ENCODE measurements at regions not wholly inside any gene's neighbourhood (a gene's known extent, or its start where the extent isn't known, plus 50 kb on each side); places are given as distances from the start of the nearest gene placed in this dataset.

- ChIA-PET CTCF (interaction anchor here (1.0 kb wide), 1 partner anchor 10 kb away, joined by 6 read pairs; no protein-coding TSS in a partner anchor), POLR2A (no interaction called here)
- peaks cover 23% of the 10 kb centered on the region for H3K9me3 ChIP-seq (ENCODE audit: control insufficient read depth, insufficient read depth, low read depth, low read length)
- intact Hi-C loops (cut with micrococcal nuclease; ENCODE audit: unreplicated experiment) (loop anchor here (1.0 to 10.0 kb wide), 5 partner anchors 75 to 1473 kb away; partner anchors contain the start of gene ZNF608), in situ Hi-C loops (cut with HindIII; ENCODE audit: low pct_unique_long_range_greater_than_20kb, low sequenced_read_pairs) (no loop called here)
- H3K36me3 ChIP-seq (ENCODE audit: control insufficient read depth, insufficient read depth, low read length) = no peaks in the 10 kb centered on the region
- BruUV-seq (replicated peaks) = no TSS peak
- DNase-seq (ENCODE audit: low read depth, low spot score) = no peak
- no peak overlapping the region for H3K4me3 ChIP-seq (ENCODE audit: low read depth in 2 of 2, low read length in 2 of 2)
- H3K4me1 ChIP-seq (ENCODE audit: control insufficient read depth, insufficient read depth, low read length) = peaks cover 72% of the 10 kb centered on the region
- ATAC-seq = no peak
- TF ChIP-seq, protein P1, sequence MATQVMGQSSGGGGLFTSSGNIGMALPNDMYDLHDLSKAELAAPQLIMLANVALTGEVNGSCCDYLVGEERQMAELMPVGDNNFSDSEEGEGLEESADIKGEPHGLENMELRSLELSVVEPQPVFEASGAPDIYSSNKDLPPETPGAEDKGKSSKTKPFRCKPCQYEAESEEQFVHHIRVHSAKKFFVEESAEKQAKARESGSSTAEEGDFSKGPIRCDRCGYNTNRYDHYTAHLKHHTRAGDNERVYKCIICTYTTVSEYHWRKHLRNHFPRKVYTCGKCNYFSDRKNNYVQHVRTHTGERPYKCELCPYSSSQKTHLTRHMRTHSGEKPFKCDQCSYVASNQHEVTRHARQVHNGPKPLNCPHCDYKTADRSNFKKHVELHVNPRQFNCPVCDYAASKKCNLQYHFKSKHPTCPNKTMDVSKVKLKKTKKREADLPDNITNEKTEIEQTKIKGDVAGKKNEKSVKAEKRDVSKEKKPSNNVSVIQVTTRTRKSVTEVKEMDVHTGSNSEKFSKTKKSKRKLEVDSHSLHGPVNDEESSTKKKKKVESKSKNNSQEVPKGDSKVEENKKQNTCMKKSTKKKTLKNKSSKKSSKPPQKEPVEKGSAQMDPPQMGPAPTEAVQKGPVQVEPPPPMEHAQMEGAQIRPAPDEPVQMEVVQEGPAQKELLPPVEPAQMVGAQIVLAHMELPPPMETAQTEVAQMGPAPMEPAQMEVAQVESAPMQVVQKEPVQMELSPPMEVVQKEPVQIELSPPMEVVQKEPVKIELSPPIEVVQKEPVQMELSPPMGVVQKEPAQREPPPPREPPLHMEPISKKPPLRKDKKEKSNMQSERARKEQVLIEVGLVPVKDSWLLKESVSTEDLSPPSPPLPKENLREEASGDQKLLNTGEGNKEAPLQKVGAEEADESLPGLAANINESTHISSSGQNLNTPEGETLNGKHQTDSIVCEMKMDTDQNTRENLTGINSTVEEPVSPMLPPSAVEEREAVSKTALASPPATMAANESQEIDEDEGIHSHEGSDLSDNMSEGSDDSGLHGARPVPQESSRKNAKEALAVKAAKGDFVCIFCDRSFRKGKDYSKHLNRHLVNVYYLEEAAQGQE (IDR thresholded peaks at IDR 0.05; ENCODE audit: insufficient read depth in 1 of 2, low read depth in 2 of 2, low read length in 1 of 2) = no peak; a peak in 1 of 4 replicates
- no peak for TF ChIP-seq TCF7L2 (IDR thresholded peaks at IDR 0.05; ENCODE audit: low read depth, low read length)
- TF ChIP-seq POLR2AphosphoS5 (IDR thresholded peaks at IDR 0.05; ENCODE audit: low read depth, low read length) = no peak
- no peak for TF ChIP-seq SIN3A (IDR thresholded peaks at IDR 0.05; ENCODE audit: borderline replicate concordance, insufficient read depth, low read depth, low read length)
- TF ChIP-seq, protein P2, sequence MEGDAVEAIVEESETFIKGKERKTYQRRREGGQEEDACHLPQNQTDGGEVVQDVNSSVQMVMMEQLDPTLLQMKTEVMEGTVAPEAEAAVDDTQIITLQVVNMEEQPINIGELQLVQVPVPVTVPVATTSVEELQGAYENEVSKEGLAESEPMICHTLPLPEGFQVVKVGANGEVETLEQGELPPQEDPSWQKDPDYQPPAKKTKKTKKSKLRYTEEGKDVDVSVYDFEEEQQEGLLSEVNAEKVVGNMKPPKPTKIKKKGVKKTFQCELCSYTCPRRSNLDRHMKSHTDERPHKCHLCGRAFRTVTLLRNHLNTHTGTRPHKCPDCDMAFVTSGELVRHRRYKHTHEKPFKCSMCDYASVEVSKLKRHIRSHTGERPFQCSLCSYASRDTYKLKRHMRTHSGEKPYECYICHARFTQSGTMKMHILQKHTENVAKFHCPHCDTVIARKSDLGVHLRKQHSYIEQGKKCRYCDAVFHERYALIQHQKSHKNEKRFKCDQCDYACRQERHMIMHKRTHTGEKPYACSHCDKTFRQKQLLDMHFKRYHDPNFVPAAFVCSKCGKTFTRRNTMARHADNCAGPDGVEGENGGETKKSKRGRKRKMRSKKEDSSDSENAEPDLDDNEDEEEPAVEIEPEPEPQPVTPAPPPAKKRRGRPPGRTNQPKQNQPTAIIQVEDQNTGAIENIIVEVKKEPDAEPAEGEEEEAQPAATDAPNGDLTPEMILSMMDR (IDR thresholded peaks at IDR 0.05) = no peak
- H3K27me3 ChIP-seq (ENCODE audit: control insufficient read depth, insufficient read depth, low read length) = no peaks in the 10 kb centered on the region
- peak overlapping the region; percentile 95 for H3K27ac ChIP-seq (ENCODE audit: low read length)
These were observed 664.2 kb upstream of the ZNF608 start for GRCh38 chr5:125410537-125411070.

DNA sequence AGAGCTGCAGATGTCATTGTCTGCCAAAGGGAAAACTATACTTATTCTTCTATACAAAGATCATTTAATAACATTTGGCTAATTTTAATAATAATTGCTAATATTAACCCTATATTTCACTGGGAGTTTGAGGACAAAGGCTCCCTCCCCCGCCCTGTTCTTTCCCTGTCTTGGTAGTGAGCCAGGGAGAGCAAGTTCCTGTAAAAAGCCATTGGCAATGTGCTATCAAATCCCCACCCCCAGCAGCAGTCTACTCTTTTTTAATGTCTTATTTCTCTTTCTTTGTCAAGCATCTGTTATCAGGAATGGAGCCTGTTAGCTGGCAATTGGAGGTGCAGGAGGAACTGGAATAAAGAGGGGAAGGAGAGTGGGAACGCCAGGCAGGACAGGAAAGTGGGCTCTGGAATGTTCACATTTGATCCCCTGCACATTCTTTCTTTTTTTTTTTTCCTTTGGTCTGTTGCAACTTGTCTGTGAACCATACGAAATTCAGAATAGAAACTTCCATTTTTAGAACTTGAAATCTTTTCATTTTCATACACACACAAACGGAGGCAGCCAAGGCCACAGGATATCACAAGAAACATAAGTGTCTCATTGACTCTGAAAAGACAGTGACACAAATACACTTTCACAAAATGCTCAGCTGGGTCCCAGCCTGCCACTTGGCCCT is 664.8 kb upstream of the ZNF608 start:
- POLR2A ChIA-PET = interaction anchor here (0.6 to 0.7 kb wide), 2 partner anchors 285 to 666 kb away, joined by 3 to 6 read pairs; no protein-coding TSS in a partner anchor
- no peaks in the 10 kb centered on the region for H3K36me3 ChIP-seq (ENCODE audit: control insufficient read depth, insufficient read depth, low read length)
- DNase-seq (ENCODE audit: low read depth, low spot score) (no peak), ATAC-seq (no peak)
- no peaks in the 10 kb centered on the region for H3K27me3 ChIP-seq (ENCODE audit: control insufficient read depth, insufficient read depth, low read length)
- H3K27ac ChIP-seq (ENCODE audit: low read length) = peak overlapping the region; percentile 95
- intact Hi-C loops (cut with micrococcal nuclease; ENCODE audit: unreplicated experiment) = loop anchor here (5.0 to 10.0 kb wide), 4 partner anchors 164 to 1474 kb away; partner anchors contain the start of gene ZNF608
- CTCF ChIA-PET = interaction anchor here (1.0 to 1.1 kb wide), 2 partner anchors 9 to 751 kb away, joined by 6 read pairs; no protein-coding TSS in a partner anchor
- BruUV-seq (replicated peaks) = no TSS peak
- TF ChIP-seq POLR2AphosphoS5 (IDR thresholded peaks at IDR 0.05; ENCODE audit: low read depth, low read length) = no peak
- TF ChIP-seq, protein P2 (IDR thresholded peaks at IDR 0.05) = no peak
- H3K4me3 ChIP-seq (ENCODE audit: low read depth in 2 of 2, low read length in 2 of 2) = peak overlapping the region in 1 of 2 experiments; percentile 30; a peak in 1 of 4 replicates
- peaks cover 17% of the 10 kb centered on the region for H3K9me3 ChIP-seq (ENCODE audit: control insufficient read depth, insufficient read depth, low read depth, low read length)
- in situ Hi-C loops (cut with HindIII; ENCODE audit: low pct_unique_long_range_greater_than_20kb, low sequenced_read_pairs) = no loop called here
- peaks cover 72% of the 10 kb centered on the region for H3K4me1 ChIP-seq (ENCODE audit: control insufficient read depth, insufficient read depth, low read length)
